Heart left ventricle (tissue), 16 donors: ENCODE measurements at regions not wholly inside any gene's neighbourhood (a gene's known extent, or its start where the extent isn't known, plus 50 kb on each side); places are given as distances from the start of the nearest gene placed in this dataset.
A peak's percentile ranks its signal among the peaks of the same experiment; 100 is the strongest.

ENCODE experiments used
- ATAC-seq, 4 donors: fragments of 200-7000 bp; cut with Tn5 transposase; one replicate each; pipeline ENCODE4 v1.9.1; 2020 to 2022; ENCODE audit warnings: moderate library complexity in 4 of 4, mild to moderate bottlenecking in 3 of 4, moderate number of reproducible peaks in 1 of 4
- DNase-seq, 5 donors: peaks; one replicate each; pipeline ENCODE4 v3.0.0-alpha.2; 2020
- H3K27ac ChIP-seq, 12 donors: fragments of 200-600 bp; sonication (generic) in 4 of 12; one replicate each; pipeline versions ENCODE4 v1.5.0 to v1.8.0; 2016 to 2022; ENCODE audit warnings: mild to moderate bottlenecking in 2 of 12
- H3K27me3 ChIP-seq, 9 donors: fragments of 200-600 bp; sonication (generic) in 2 of 9; one replicate each; pipeline versions ENCODE4 v1.5.1 to v1.8.0; 2016 to 2022; ENCODE audit warnings: mild to moderate bottlenecking in 3 of 9
- H3K36me3 ChIP-seq, 9 donors: fragments of 200-600 bp; sonication (generic) in 2 of 9; one replicate each; pipeline versions ENCODE4 v1.5.0 to v1.8.0; 2018 to 2022; ENCODE audit warnings: mild to moderate bottlenecking in 2 of 9
- H3K4me1 ChIP-seq, 12 donors: fragments of 200-600 bp; sonication (generic) in 4 of 12; one replicate each; pipeline versions ENCODE4 v1.5.0 to v1.8.0; 2016 to 2022; ENCODE audit warnings: mild to moderate bottlenecking in 3 of 12
- H3K4me3 ChIP-seq, 12 donors: fragments of 200-600 bp; sonication (generic) in 4 of 12; one replicate each; pipeline versions ENCODE4 v1.5.0 to v1.8.0; 2017 to 2022; ENCODE audit warnings: mild to moderate bottlenecking in 9 of 12, moderate library complexity in 4 of 12
- H3K9me3 ChIP-seq, 12 donors: fragments of 200-600 bp; sonication (generic) in 4 of 12; one replicate each; pipeline versions ENCODE4 v1.5.0 to v1.8.0; 2016 to 2022; ENCODE audit warnings: mild to moderate bottlenecking in 1 of 12
- POLR2A ChIP-seq, 2 donors: fragments of 450-650 bp; IDR thresholded peaks; one replicate each; pipeline ENCODE4 v1.6.1; 2017; ENCODE audit warnings: antibody characterized with exemption in 2 of 2, mild to moderate bottlenecking in 2 of 2, moderate library complexity in 2 of 2
- WGBS, 4 donors: extraction: QIAGEN DNeasy Blood & Tissue Kit in 2 of 4; methylation state at CpG; one replicate each; pipeline versions ENCODE4 v1.1.5 to v1.1.7; 2013 to 2018; 5-methylcytosine and 5-hydroxymethylcytosine counted together
- intact Hi-C, 10 donors: fragments of 100-400 bp; cut with DNase I; formaldehyde crosslinking; loops; one replicate each; pipeline versions ENCODE4 v1.11.1 to v1.14.2; 2022
- TF ChIP-seq, protein P1 (sequence below), 12 donors: fragments of 200-600 bp; sonication (generic) in 4 of 12; IDR thresholded peaks; one replicate each; pipeline versions ENCODE4 v1.5.0 to v1.8.0; 2018 to 2022; ENCODE audit warnings: antibody characterized with exemption in 12 of 12, mild to moderate bottlenecking in 5 of 12
- donor health status: ischemic (EF 13 %, LVEDD 7.1; RV severe dilation, severe dysfunction).
- donor health status: healthy with polysubstance abuse.
- donor health status: DM: no; HTN: yes; CAD: no.
- donor health status: DM: no; HTN: no; CAD: no.
- donor health status: ischemic (EF 25% LVEDD 6.9; RV normal size, moderate dysfunction).
- donor health status: ischemic (EF 25% LVEDD 5.7; RV mildly dilated, moderate dysfunction).
- donor health status: healthy.
- donor health status: DM: yes; HTN: yes; CAD: no.
- donor health status: ischemic (EF 35%, LVEDD 5.7; RV mildly dilated, moderate dysfunction).
- donor health status: nonischemic (EF 11% LVEDD 7.7; RV severe dilation, severe dysfunction).
- donor health status: DM: yes; HTN: yes; CAD: no.
- donor health status: PGD.
- donor health status: ischemic (EF 29% LVEDD 5.4; RV normal size, mild dysfunction).
- donor health status: nonischemic (EF 23%, LVEDD 6.1; RV moderate dilation, normal function).

DNA sequence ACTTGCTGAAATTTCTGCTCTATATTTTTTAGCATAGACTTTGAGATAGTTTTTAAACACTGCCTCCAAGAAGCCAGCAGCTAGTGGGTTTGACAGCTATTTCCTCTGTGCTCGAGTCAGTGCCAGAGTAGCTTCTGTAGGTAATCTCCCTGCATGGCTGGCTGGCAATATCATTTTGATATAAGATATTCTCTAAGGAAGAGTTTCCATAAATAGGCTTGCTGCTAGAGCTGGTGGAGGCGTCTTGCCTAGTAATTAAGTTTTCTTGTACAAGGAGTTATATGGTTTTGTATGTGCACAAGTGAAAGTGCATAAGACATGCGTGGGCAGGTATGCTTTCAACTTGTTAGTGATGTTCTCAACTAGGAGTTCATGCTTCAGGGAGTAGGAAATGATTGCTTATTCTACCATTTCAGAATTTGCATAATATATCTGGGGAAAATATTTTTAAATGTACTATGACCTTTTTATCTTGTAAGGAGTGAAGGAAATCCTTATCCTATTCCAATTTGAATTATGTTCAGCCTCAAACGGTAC, 74.1 kb upstream of the CCL21 start:
- Histone ChIP-seq H3K4me3 (no peak overlapping the region), H3K27me3 (peaks cover 0 to 11% (median 0%) of the 10 kb centered on the region in 9 donors), H3K4me1 (no peaks in the 10 kb centered on the region), H3K9me3 (no peaks in the 10 kb centered on the region), H3K27ac (no peak overlapping the region), H3K36me3 (no peaks in the 10 kb centered on the region)
- no peak for ATAC-seq
- no peak for TF ChIP-seq POLR2A (IDR thresholded peaks at IDR 0.05)
- TF ChIP-seq, protein P1, sequence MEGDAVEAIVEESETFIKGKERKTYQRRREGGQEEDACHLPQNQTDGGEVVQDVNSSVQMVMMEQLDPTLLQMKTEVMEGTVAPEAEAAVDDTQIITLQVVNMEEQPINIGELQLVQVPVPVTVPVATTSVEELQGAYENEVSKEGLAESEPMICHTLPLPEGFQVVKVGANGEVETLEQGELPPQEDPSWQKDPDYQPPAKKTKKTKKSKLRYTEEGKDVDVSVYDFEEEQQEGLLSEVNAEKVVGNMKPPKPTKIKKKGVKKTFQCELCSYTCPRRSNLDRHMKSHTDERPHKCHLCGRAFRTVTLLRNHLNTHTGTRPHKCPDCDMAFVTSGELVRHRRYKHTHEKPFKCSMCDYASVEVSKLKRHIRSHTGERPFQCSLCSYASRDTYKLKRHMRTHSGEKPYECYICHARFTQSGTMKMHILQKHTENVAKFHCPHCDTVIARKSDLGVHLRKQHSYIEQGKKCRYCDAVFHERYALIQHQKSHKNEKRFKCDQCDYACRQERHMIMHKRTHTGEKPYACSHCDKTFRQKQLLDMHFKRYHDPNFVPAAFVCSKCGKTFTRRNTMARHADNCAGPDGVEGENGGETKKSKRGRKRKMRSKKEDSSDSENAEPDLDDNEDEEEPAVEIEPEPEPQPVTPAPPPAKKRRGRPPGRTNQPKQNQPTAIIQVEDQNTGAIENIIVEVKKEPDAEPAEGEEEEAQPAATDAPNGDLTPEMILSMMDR (IDR thresholded peaks at IDR 0.05), result no peak
- DNase-seq, result no peak
- WGBS, 4 donors, result 56 to 62% (median 60%) methylated on average over 4 of the region's 4 CpGs
- intact Hi-C loops, result no loop called here

- no peak for DNase-seq
- H3K9me3 ChIP-seq, result no peaks in the 10 kb centered on the region
- peak in 1 of 4 donors; percentile 71 for ATAC-seq
- no peaks in the 10 kb centered on the region for H3K4me1 ChIP-seq
- intact Hi-C loops, result no loop called here
- H3K36me3 ChIP-seq, result no peaks in the 10 kb centered on the region
- no peak overlapping the region for H3K4me3 ChIP-seq
- H3K27ac ChIP-seq, result no peak overlapping the region
- H3K27me3 ChIP-seq, result peaks cover 0 to 11% (median 0%) of the 10 kb centered on the region in 9 donors
- 82 to 98% (median 95%) methylated on average over 2 of the region's 2 CpGs for WGBS, 4 donors
- no peak for TF ChIP-seq POLR2A (IDR thresholded peaks at IDR 0.05)
- TF ChIP-seq, protein P1 (IDR thresholded peaks at IDR 0.05), result no peak
These were observed 72.4 kb upstream of the CCL21 start for GRCh38 chr9:34782372-34782771.

DNA sequence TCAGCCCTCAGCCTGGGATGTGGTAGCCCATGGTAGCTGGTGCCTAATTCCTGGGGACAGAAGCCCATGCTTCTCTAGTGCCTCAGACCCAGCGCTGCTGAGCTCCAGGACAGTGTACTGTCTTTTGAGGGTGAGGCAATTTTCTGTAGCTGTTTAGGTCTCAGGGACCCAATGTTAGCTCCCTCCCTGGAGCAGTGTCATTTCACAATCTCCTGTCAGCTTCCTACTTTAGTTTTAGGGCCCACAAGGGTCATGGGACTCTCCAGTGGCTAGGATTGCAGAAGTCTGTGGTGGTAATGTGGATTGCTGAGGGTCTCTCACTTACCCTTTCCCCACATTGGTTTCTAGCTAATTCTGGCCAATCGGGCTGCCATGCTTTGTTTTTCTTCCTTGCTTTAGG, 67.7 kb upstream of the CCL21 start:
- Histone ChIP-seq H3K4me1 (no peaks in the 10 kb centered on the region), H3K4me3 (no peak overlapping the region), H3K36me3 (no peaks in the 10 kb centered on the region), H3K27me3 (no peaks in the 10 kb centered on the region), H3K27ac (no peak overlapping the region), H3K9me3 (peaks cover 0 to 16% (median 0%) of the 10 kb centered on the region in 12 donors)
- WGBS, 4 donors, result 71 to 89% (median 81%) methylated on average over 2 of the region's 2 CpGs
- TF ChIP-seq, protein P1 (IDR thresholded peaks at IDR 0.05), result no peak
- no peak for TF ChIP-seq POLR2A (IDR thresholded peaks at IDR 0.05)
- DNase-seq (no peak), ATAC-seq (no peak)
- intact Hi-C loops, result no loop called here

- 78 to 86% (median 83%) methylated on average over 1 of the region's 1 CpG for WGBS, 4 donors
- no peaks in the 10 kb centered on the region for H3K36me3 ChIP-seq
- H3K9me3 ChIP-seq, result peaks cover 0 to 16% (median 0%) of the 10 kb centered on the region in 12 donors
- no peak overlapping the region for H3K4me3 ChIP-seq
- TF ChIP-seq POLR2A (IDR thresholded peaks at IDR 0.05), result no peak
- TF ChIP-seq, protein P1 (IDR thresholded peaks at IDR 0.05), result no peak
- no peaks in the 10 kb centered on the region for H3K4me1 ChIP-seq
- H3K27me3 ChIP-seq, result peaks cover 0 to 22% (median 0%) of the 10 kb centered on the region in 9 donors
- intact Hi-C loops, result no loop called here
- no peak overlapping the region for H3K27ac ChIP-seq
- DNase-seq, result no peak
- no peak for ATAC-seq
These were observed 64.0 kb upstream of the CCL21 start for GRCh38 chr9:34773955-34774354.
